Loucy (cell line): ENCODE measurements at regions not wholly inside any gene's neighbourhood (a gene's known extent, or its start where the extent isn't known, plus 50 kb on each side); places are given as distances from the start of the nearest gene placed in this dataset.

Experiments used
- H2AFZ ChIP-seq: fragments of 200-600 bp; sonication (generic); 2 replicates; pipeline ENCODE4 v1.6.0; 2016; ENCODE audit warnings: antibody characterized with exemption, mild to moderate bottlenecking, low read length, moderate library complexity
- H3F3A ChIP-seq: fragments of 200-600 bp; 2 replicates; pipeline ENCODE4 v1.6.0; 2016; ENCODE audit warnings: antibody characterized with exemption, low read depth, mild to moderate bottlenecking
- H3K27me3 ChIP-seq: fragments of 200-600 bp; sonication (generic); 2 replicates; pipeline ENCODE4 v1.6.1; 2014; ENCODE audit warnings: low read length, mild to moderate bottlenecking; ENCODE audit not compliant: insufficient read depth, poor library complexity, severe bottlenecking
- H3K36me3 ChIP-seq: fragments of 200-600 bp; sonication (generic); 2 replicates; pipeline ENCODE4 v1.6.1; 2016; ENCODE audit warnings: low read length; ENCODE audit not compliant: insufficient read depth
- H3K4me1 ChIP-seq: fragments of 200-600 bp; sonication (generic); 2 replicates; pipeline ENCODE4 v1.5.1; 2014; ENCODE audit warnings: low read length, mild to moderate bottlenecking; ENCODE audit not compliant: insufficient read depth, poor library complexity, severe bottlenecking
- H3K4me2 ChIP-seq: fragments of 200-600 bp; sonication (generic); 2 replicates; pipeline ENCODE4 v1.6.0; 2014; ENCODE audit warnings: antibody characterized with exemption, low read length, low read depth, mild to moderate bottlenecking; ENCODE audit not compliant: poor library complexity, severe bottlenecking
- H3K4me3 ChIP-seq: fragments of 200-600 bp; sonication (generic); 2 replicates; pipeline ENCODE4 v1.5.1; 2014; ENCODE audit warnings: low read length, mild to moderate bottlenecking, mixed read lengths; ENCODE audit not compliant: poor library complexity, severe bottlenecking
- H3K79me2 ChIP-seq: fragments of 200-600 bp; sonication (generic); 2 replicates; pipeline ENCODE4 v1.6.1; 2014; ENCODE audit warnings: low read length; ENCODE audit not compliant: insufficient read depth
- H3K9ac ChIP-seq: fragments of 200-600 bp; sonication (generic); 2 replicates; pipeline ENCODE4 v1.6.0; 2014; ENCODE audit warnings: mild to moderate bottlenecking, low read depth, low read length, moderate library complexity; ENCODE audit not compliant: poor library complexity, severe bottlenecking
- H3K9me2 ChIP-seq: fragments of 200-600 bp; sonication (generic); replicated peaks from 2 replicates; pipeline ENCODE4 v1.6.1; 2016; ENCODE audit warnings: low read depth, low read length, mixed read lengths
- H3K9me3 ChIP-seq: fragments of 200-600 bp; sonication (generic); 2 replicates; pipeline ENCODE4 v1.6.1; 2014; ENCODE audit warnings: mild to moderate bottlenecking, antibody characterized with exemption, low read length, low read depth; ENCODE audit not compliant: insufficient read depth
- H4K20me1 ChIP-seq: fragments of 200-600 bp; sonication (generic); 2 replicates; pipeline ENCODE4 v1.6.0; 2014; ENCODE audit warnings: antibody characterized with exemption, low read length, mild to moderate bottlenecking; ENCODE audit not compliant: insufficient read depth, poor library complexity, severe bottlenecking
- CTCF ChIP-seq: fragments of 200-600 bp; sonication (generic); conservative IDR thresholded peaks from 2 replicates; pipeline ENCODE4 v1.5.1; 2014; ENCODE audit warnings: mild to moderate bottlenecking, antibody characterized with exemption, low read length
- EZH2phosphoT487 ChIP-seq: fragments of 200-600 bp; IDR thresholded peaks from 2 replicates; pipeline ENCODE4 v1.6.1; 2018; ENCODE audit warnings: antibody characterized with exemption, mild to moderate bottlenecking, moderate library complexity, borderline replicate concordance

- Histone ChIP-seq H4K20me1 (no peaks in the 10 kb centered on the region), H3K4me2 (no peak overlapping the region)
- TF ChIP-seq CTCF (no peak), EZH2phosphoT487 (no peak)
These were observed 70.7 kb upstream of the SLC4A4 start for GRCh38 chr4:71268166-71268565.

GRCh38 chr4:71269233-71269632 is 69.6 kb upstream of the SLC4A4 start:
- Histone ChIP-seq H4K20me1 (no peaks in the 10 kb centered on the region), H3K9me3 (no peaks in the 10 kb centered on the region), H3K4me1 (peaks cover 26% of the 10 kb centered on the region), H3K27me3 (no peaks in the 10 kb centered on the region), H3K79me2 (peaks cover 22% of the 10 kb centered on the region; the same call in 1 of the 2 replicates), H3K4me3 (no peak overlapping the region), H3K9ac (no peak overlapping the region), H3K9me2 (no peaks in the 10 kb centered on the region), H3K4me2 (no peak overlapping the region), H3K36me3 (no peaks in the 10 kb centered on the region), H2AFZ (no peak overlapping the region), H3F3A (no peaks in the 10 kb centered on the region)
- TF ChIP-seq EZH2phosphoT487 = no peak
- TF ChIP-seq CTCF = no peak

More at GRCh38 chr4:71268166-71268565, 70.7 kb upstream of the SLC4A4 start:
- no peaks in the 10 kb centered on the region for H3K9me3 ChIP-seq
- H3K9me2 ChIP-seq = no peaks in the 10 kb centered on the region
- H2AFZ ChIP-seq = no peak overlapping the region
- H3K36me3 ChIP-seq = no peaks in the 10 kb centered on the region
- peaks cover 22% of the 10 kb centered on the region; the same call in 1 of the 2 replicates for H3K79me2 ChIP-seq
- H3K27me3 ChIP-seq = no peaks in the 10 kb centered on the region
- no peak overlapping the region for H3K9ac ChIP-seq
- H3K4me1 ChIP-seq = peaks cover 29% of the 10 kb centered on the region
- H3F3A ChIP-seq = no peaks in the 10 kb centered on the region
- H3K4me3 ChIP-seq = no peak overlapping the region

- TF ChIP-seq CTCF = peak; percentile 90
- TF ChIP-seq EZH2phosphoT487 = no peak
- Histone ChIP-seq H3K9me2 (no peaks in the 10 kb centered on the region), H3K79me2 (peaks cover 22% of the 10 kb centered on the region; the same call in 1 of the 2 replicates), H2AFZ (no peak overlapping the region), H3K9me3 (no peaks in the 10 kb centered on the region), H4K20me1 (peaks cover 2% of the 10 kb centered on the region), H3F3A (no peaks in the 10 kb centered on the region; the same call in 1 of the 2 replicates), H3K4me2 (no peak overlapping the region), H3K4me1 (peaks cover 37% of the 10 kb centered on the region), H3K27me3 (no peaks in the 10 kb centered on the region), H3K9ac (no peak overlapping the region), H3K4me3 (no peak overlapping the region), H3K36me3 (no peaks in the 10 kb centered on the region)
These were observed 67.9 kb upstream of the SLC4A4 start for GRCh38 chr4:71270901-71271300.
